ENCODE measurements at regions not wholly inside any gene's neighbourhood (a gene's known extent, or its start where the extent isn't known, plus 50 kb on each side); places are given as distances from the start of the nearest gene placed in this dataset.

- DNase-seq, result no peak
These were observed 58.8 kb upstream of the CALM2 start for GRCh38 chr2:47235132-47235531.

GRCh38 chr2:47234456-47234855 lies 58.1 kb upstream of the CALM2 start:
- DNase-seq, result no peak

- no peak for DNase-seq
These were observed 56.6 kb upstream of the CALM2 start for GRCh38 chr2:47232738-47233415.

GRCh38 chr2:47230418-47230817 lies 54.1 kb upstream of the CALM2 start:
- no peak for DNase-seq

GRCh38 chr2:47227532-47228279 lies 51.4 kb upstream of the CALM2 start:
- no peak for DNase-seq

- DNase-seq, result no peak
These were observed 50.6 kb upstream of the CALM2 start for GRCh38 chr2:47226923-47227220.

- DNase-seq, result no peak
These were observed 50.0 kb upstream of the CALM2 start for GRCh38 chr2:47226132-47226922.

All from effector CD8-positive, alpha-beta T cell (primary cell).